PC-9 (cell line): ENCODE measurements at regions not wholly inside any gene's neighbourhood (a gene's known extent, or its start where the extent isn't known, plus 50 kb on each side); places are given as distances from the start of the nearest gene placed in this dataset.
"Not testable (repeated sequence)": the region's sequence is repeated elsewhere in the genome, so short reads cannot be mapped to it uniquely, and the experiment has no call there.

Experiments
- BruUV-seq: library from RNA; stranded (reverse); fragments of 400-500 nt; replicated peaks from 2 replicates; lab custom pipeline; 2021; lab: Mats Ljungman, UMichigan
- CTCF ChIA-PET: fragments of 300-600 bp; sonication (Branson Sonifier 250); formaldehyde crosslinking; loops from one replicate; lab custom pipeline; 2022; ENCODE audit warnings: antibody characterized with exemption; lab: Charles Lee
- POLR2A ChIA-PET: fragments of 300-600 bp; sonication (Branson Sonifier 250); formaldehyde crosslinking; loops from one replicate; lab custom pipeline; 2022; ENCODE audit warnings: antibody characterized with exemption; ENCODE audit not compliant: unreplicated experiment; lab: Charles Lee
- DNase-seq, 2 experiments: peaks; one replicate each; pipeline versions ENCODE4 v3.0.0 to v3.0.0-alpha.2; 2015 to 2022; ENCODE audit warnings: mixed read lengths in 1 of 2
- H2AFZ ChIP-seq: fragments of 200-600 bp; sonication (generic); 2 replicates; pipeline ENCODE4 v1.8.1; 2017; ENCODE audit warnings: antibody characterized with exemption
- H3F3A ChIP-seq: fragments of 200-600 bp; sonication (generic); 2 replicates; pipeline ENCODE4 v1.8.1; 2017; ENCODE audit warnings: antibody characterized with exemption, mild to moderate bottlenecking, low read depth; ENCODE audit not compliant: insufficient read depth
- H3K27ac ChIP-seq: fragments of 200-600 bp; sonication (generic); 2 replicates; pipeline ENCODE4 v1.6.1; 2016; ENCODE audit warnings: mixed run types
- H3K27me3 ChIP-seq: fragments of 200-600 bp; sonication (generic); 2 replicates; pipeline ENCODE4 v1.6.1; 2016; ENCODE audit warnings: low read depth, mixed run types; ENCODE audit not compliant: insufficient read depth
- H3K36me3 ChIP-seq: fragments of 200-600 bp; sonication (generic); 2 replicates; pipeline ENCODE4 v1.6.1; 2016; ENCODE audit warnings: low read depth, mixed run types
- H3K4me1 ChIP-seq: fragments of 200-600 bp; sonication (generic); replicated peaks from 2 replicates; pipeline ENCODE4 v1.6.1; 2016; ENCODE audit warnings: mixed run types; ENCODE audit not compliant: insufficient read depth
- H3K4me2 ChIP-seq: fragments of 200-600 bp; sonication (generic); 2 replicates; pipeline ENCODE4 v1.6.1; 2017; ENCODE audit warnings: mixed run types
- H3K4me3 ChIP-seq: fragments of 200-600 bp; sonication (generic); 2 replicates; pipeline ENCODE4 v1.6.1; 2016; ENCODE audit warnings: mixed run types
- H3K79me2 ChIP-seq: fragments of 200-600 bp; sonication (generic); 2 replicates; pipeline ENCODE4 v1.6.1; 2017; ENCODE audit warnings: low read depth, mixed run types
- H3K9me2 ChIP-seq: fragments of 200-600 bp; sonication (generic); 2 replicates; pipeline ENCODE4 v1.8.1; 2017; ENCODE audit warnings: mild to moderate bottlenecking; ENCODE audit not compliant: insufficient read depth
- H3K9me3 ChIP-seq: fragments of 200-600 bp; sonication (generic); 2 replicates; pipeline ENCODE4 v1.8.1; 2016; ENCODE audit warnings: low read depth; ENCODE audit not compliant: insufficient read depth
- H4K20me1 ChIP-seq: fragments of 200-600 bp; sonication (generic); 2 replicates; pipeline ENCODE4 v1.8.1; 2017; ENCODE audit not compliant: insufficient read depth
- EZH2 ChIP-seq: fragments of 200-600 bp; sonication (generic); IDR thresholded peaks from 2 replicates; pipeline ENCODE4 v1.8.0; 2017; ENCODE audit warnings: antibody characterized with exemption, low read depth
- intact Hi-C: fragments of 100-400 bp; cut with micrococcal nuclease; formaldehyde crosslinking; loops from one replicate; pipeline ENCODE4 v1.10.0; 2022; ENCODE audit not compliant: unreplicated experiment
- TF ChIP-seq, protein P1 (sequence below): fragments of 200-600 bp; sonication (generic); conservative IDR thresholded peaks from 2 replicates; pipeline ENCODE4 v1.6.1; 2017; ENCODE audit warnings: mixed run types, antibody characterized with exemption, mild to moderate bottlenecking, moderate library complexity

DNA sequence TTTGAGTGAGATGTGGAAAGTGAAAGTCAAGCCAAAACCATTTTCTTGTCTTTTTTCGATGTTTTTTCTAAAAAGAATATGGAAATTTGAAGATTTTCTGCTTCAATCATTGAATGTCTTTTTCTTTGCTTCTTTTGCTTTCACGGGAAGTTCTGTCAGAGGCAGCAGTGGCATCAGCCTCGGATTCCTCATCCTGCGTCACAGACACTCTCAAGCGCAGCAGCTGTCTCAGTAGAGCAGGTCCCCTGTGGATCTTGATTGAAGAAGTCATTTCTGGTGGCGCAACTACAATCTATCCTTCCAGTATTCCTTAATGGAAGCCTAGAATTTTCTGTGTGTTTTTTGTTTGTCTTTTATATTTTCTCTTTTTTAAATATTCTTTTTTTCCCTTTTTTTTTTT is 52.7 kb upstream of the NEIL3 start:
- Histone ChIP-seq H2AFZ (no peak overlapping the region), H3K9me2 (no peaks in the 10 kb centered on the region), H3K4me3 (no peak overlapping the region), H3K36me3 (no peaks in the 10 kb centered on the region), H3K27me3 (no peaks in the 10 kb centered on the region), H3K79me2 (no peaks in the 10 kb centered on the region), H3F3A (no peaks in the 10 kb centered on the region), H4K20me1 (no peaks in the 10 kb centered on the region), H3K4me2 (no peak overlapping the region), H3K4me1 (no peaks in the 10 kb centered on the region), H3K9me3 (no peaks in the 10 kb centered on the region), H3K27ac (no peak overlapping the region)
- no TSS peak for BruUV-seq
- ChIA-PET CTCF (no interaction called here), POLR2A (no interaction called here)
- no peak for DNase-seq
- TF ChIP-seq EZH2: no peak
- TF ChIP-seq, protein P1, sequence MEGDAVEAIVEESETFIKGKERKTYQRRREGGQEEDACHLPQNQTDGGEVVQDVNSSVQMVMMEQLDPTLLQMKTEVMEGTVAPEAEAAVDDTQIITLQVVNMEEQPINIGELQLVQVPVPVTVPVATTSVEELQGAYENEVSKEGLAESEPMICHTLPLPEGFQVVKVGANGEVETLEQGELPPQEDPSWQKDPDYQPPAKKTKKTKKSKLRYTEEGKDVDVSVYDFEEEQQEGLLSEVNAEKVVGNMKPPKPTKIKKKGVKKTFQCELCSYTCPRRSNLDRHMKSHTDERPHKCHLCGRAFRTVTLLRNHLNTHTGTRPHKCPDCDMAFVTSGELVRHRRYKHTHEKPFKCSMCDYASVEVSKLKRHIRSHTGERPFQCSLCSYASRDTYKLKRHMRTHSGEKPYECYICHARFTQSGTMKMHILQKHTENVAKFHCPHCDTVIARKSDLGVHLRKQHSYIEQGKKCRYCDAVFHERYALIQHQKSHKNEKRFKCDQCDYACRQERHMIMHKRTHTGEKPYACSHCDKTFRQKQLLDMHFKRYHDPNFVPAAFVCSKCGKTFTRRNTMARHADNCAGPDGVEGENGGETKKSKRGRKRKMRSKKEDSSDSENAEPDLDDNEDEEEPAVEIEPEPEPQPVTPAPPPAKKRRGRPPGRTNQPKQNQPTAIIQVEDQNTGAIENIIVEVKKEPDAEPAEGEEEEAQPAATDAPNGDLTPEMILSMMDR: no peak
- intact Hi-C loops: no loop called here

DNA sequence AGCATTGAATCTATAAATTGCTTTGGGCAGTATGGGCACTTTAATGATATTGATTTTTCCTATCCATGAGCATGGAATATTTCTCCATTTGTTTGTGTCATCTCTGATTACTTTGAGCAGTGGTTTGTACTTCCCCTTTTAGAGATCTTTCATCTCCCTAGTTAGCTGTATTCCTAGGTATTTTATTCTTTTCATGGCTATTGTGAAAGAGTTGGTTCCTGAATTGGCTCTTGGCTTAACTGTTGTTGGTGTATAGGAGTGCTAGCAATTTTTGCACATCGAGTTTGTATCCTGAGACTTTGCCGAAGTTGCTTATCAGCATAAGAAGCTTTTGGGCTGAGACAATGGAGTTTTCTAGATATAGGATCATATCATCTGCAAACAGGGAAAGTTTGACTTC is 50.2 kb upstream of the NEIL3 start:
- H3K36me3 ChIP-seq, DNase-seq, H3K9me3 ChIP-seq, H3K27me3 ChIP-seq, H4K20me1 ChIP-seq, H2AFZ ChIP-seq, CTCF ChIA-PET, H3K4me2 ChIP-seq, H3K79me2 ChIP-seq, H3K4me1 ChIP-seq, H3K27ac ChIP-seq, H3F3A ChIP-seq, H3K9me2 ChIP-seq, H3K4me3 ChIP-seq, intact Hi-C loops, BruUV-seq, POLR2A ChIA-PET: not testable (repeated sequence)
